HepG2 (cell line): ENCODE measurements at regions not wholly inside any gene's neighbourhood (a gene's known extent, or its start where the extent isn't known, plus 50 kb on each side); places are given as distances from the start of the nearest gene placed in this dataset.

Experiments used
- ATAC-seq: fragments of 200-7000 bp; cut with Tn5 transposase; 3 replicates; pipeline ENCODE4 v1.9.1; 2020; ENCODE audit warnings: mild to moderate bottlenecking, moderate library complexity
- BruUV-seq: library from RNA; stranded (reverse); fragments of 400-500 nt; replicated peaks from 2 replicates; lab custom pipeline; 2021; lab: Mats Ljungman, UMichigan
- CTCF ChIA-PET: fragments of 300-600 bp; formaldehyde crosslinking; extraction: SDS; loops from one replicate; lab custom pipeline; 2021; ENCODE audit warnings: low total read pairs, inconsistent platforms, low intra/inter-chr PET ratio; lab: Yijun Ruan, JAX
- POLR2A ChIA-PET: fragments of 350-600 bp; sonication (Branson Sonifier 250); formaldehyde crosslinking; loops from one replicate; lab custom pipeline; 2020; ENCODE audit warnings: antibody characterized with exemption, inconsistent platforms; lab: Yijun Ruan, JAX
- DNase-seq: peaks from one replicate; pipeline ENCODE4 v3.0.0-alpha.2; 2015; ENCODE audit warnings: low spot score
- FAIRE-seq: peaks from 3 replicates; lab custom pipeline; 2011; peaks lifted over from hg19 to GRCh38; lab: Jason Lieb, UNC
- H2AFZ ChIP-seq: one replicate; pipeline ENCODE4 v1.6.1; 2011; ENCODE audit warnings: low read length, inconsistent platforms
- H3K27ac ChIP-seq: fragments of 300-600 bp; 3 replicates; pipeline ENCODE4 v1.8.0; 2011; ENCODE audit warnings: mixed run types, mild to moderate bottlenecking, mixed read lengths, low read length, inconsistent platforms; ENCODE audit not compliant: insufficient read depth; ENCODE audit errors: extremely low read length
- H3K27me3 ChIP-seq, 2 experiments: fragments of 200-600 bp in 1 of 2; 2 replicates in 1 of 2; 3 replicates in 1 of 2; pipeline versions ENCODE4 v1.6.0 to v1.8.0; 2011; ENCODE audit warnings: low read length in 2 of 2, mild to moderate bottlenecking in 2 of 2, moderate library complexity in 2 of 2, inconsistent platforms in 1 of 2; ENCODE audit not compliant: insufficient read depth in 2 of 2, control insufficient read depth in 1 of 2
- H3K36me3 ChIP-seq, 2 experiments: fragments of 200-600 bp in 1 of 2; replicated peaks in 1 of 2; 2 replicates in 1 of 2; 3 replicates in 1 of 2; pipeline versions ENCODE4 v1.5.1 to v1.8.0; 2011; ENCODE audit warnings: low read length in 2 of 2, inconsistent platforms in 1 of 2; ENCODE audit not compliant: insufficient read depth in 2 of 2, control insufficient read depth in 1 of 2
- H3K4me1 ChIP-seq: 2 replicates; pipeline ENCODE4 v1.5.1; 2012; ENCODE audit warnings: low read length, inconsistent platforms; ENCODE audit not compliant: insufficient read depth
- H3K4me2 ChIP-seq: 2 replicates; pipeline ENCODE4 v1.6.0; 2011; ENCODE audit warnings: low read depth, low read length, inconsistent platforms
- H3K4me3 ChIP-seq, 3 experiments: fragments of 200-600 bp in 1 of 3; sonication (generic), shearing (Covaris generic) in 1 of 3; replicated peaks in 1 of 3; 2 replicates each; pipeline ENCODE4 v1.5.1; 2011 to 2016; ENCODE audit warnings: low read length in 3 of 3, inconsistent platforms in 2 of 3, low read depth in 2 of 3, mild to moderate bottlenecking in 2 of 3, control low read depth in 1 of 3, mixed read lengths in 1 of 3; ENCODE audit not compliant: insufficient read depth in 1 of 3
- H3K79me2 ChIP-seq: one replicate; pipeline ENCODE4 v1.6.1; 2011; ENCODE audit warnings: low read length, inconsistent platforms; ENCODE audit not compliant: insufficient read depth
- H3K9ac ChIP-seq: 2 replicates; pipeline ENCODE4 v1.6.0; 2011; ENCODE audit warnings: mild to moderate bottlenecking, low read depth, low read length, inconsistent platforms; ENCODE audit not compliant: insufficient read depth
- H3K9me3 ChIP-seq: 2 replicates; pipeline ENCODE4 v1.5.1; 2012; ENCODE audit warnings: mild to moderate bottlenecking, low read length
- H4K20me1 ChIP-seq: 2 replicates; pipeline ENCODE4 v1.6.0; 2011; ENCODE audit warnings: inconsistent platforms, mild to moderate bottlenecking, low read length, moderate library complexity; ENCODE audit not compliant: insufficient read depth
- CEBPZ ChIP-seq: IDR thresholded peaks from 2 replicates; pipeline ENCODE4 v1.6.1; 2012; ENCODE audit warnings: low read length, improper control_type of control experiment
- GRHL1 ChIP-seq: sonication (generic); formaldehyde crosslinking; conservative IDR thresholded peaks from 2 replicates; pipeline ENCODE4 v1.8.0; 2022; ENCODE audit warnings: missing genetic modification reagents
- HCFC1 ChIP-seq: fragments of 150-350 bp; IDR thresholded peaks from 2 replicates; pipeline ENCODE4 v1.6.1; 2014; ENCODE audit warnings: low read depth, low read length
- MBNL3 ChIP-seq: fragments of 250-450 bp; sonication (Bioruptor Pico); conservative IDR thresholded peaks from 2 replicates; pipeline ENCODE4 v1.8.0; 2022; ENCODE audit warnings: mild to moderate bottlenecking, inconsistent platforms
- PAXIP1 ChIP-seq: sonication (generic); formaldehyde crosslinking; conservative IDR thresholded peaks from 2 replicates; pipeline ENCODE4 v1.4.0; 2020; ENCODE audit warnings: mild to moderate bottlenecking, missing genetic modification reagents, moderate library complexity
- RARG ChIP-seq: sonication (generic); formaldehyde crosslinking; IDR thresholded peaks from 2 replicates; pipeline ENCODE4 v1.4.0; 2020; ENCODE audit warnings: low read depth, mild to moderate bottlenecking, missing genetic modification reagents
- SMARCC2 ChIP-seq: fragments of 450-650 bp; IDR thresholded peaks from 2 replicates; pipeline ENCODE4 v1.6.1; 2017; ENCODE audit warnings: antibody characterized with exemption, mild to moderate bottlenecking
- WGBS: methylation state at CpG from one replicate; pipeline ENCODE4 v1.1.6; 2017; ENCODE audit warnings: low lambda C conversion rate; 5-methylcytosine and 5-hydroxymethylcytosine counted together
- in situ Hi-C: cut with HindIII; loops from 2 replicates; pipeline ENCODE4 v1.10.0; 2017; ENCODE audit warnings: low pct_unique_long_range_greater_than_20kb; ENCODE audit not compliant: extremely low pct_ligation_motif_present
- intact Hi-C: fragments of 100-400 bp; cut with micrococcal nuclease; formaldehyde crosslinking; loops from one replicate; pipeline ENCODE4 v1.10.0; 2022; ENCODE audit not compliant: unreplicated experiment

- no peak for TF ChIP-seq MBNL3 (CRISPR knock-in tag)
- no peak for TF ChIP-seq SMARCC2
- no peak for TF ChIP-seq RARG (CRISPR knock-in tag)
- TF ChIP-seq, all 625 proteins: peak for 0
Measured at GRCh38 chr4:27121830-27122229, 261.2 kb downstream of the STIM2 start (continued).

- DNase-seq, result no peak
Measured at GRCh38 chr4:27123123-27123768, 262.6 kb downstream of the STIM2 start.

GRCh38 chr4:27123769-27124124 is 263.1 kb downstream of the STIM2 start:
- intact Hi-C loops, result no loop called here
- no peak overlapping the region for H3K4me3 ChIP-seq
- FAIRE-seq (no peak), DNase-seq (no peak), ATAC-seq (no peak)
- H4K20me1 ChIP-seq, result no peaks in the 10 kb centered on the region
- no TSS peak for BruUV-seq
- H3K36me3 ChIP-seq, result no peaks in the 10 kb centered on the region
- TF ChIP-seq PAXIP1 (CRISPR knock-in tag) (no peak), CEBPZ (no peak), GRHL1 (CRISPR knock-in tag) (no peak)
- no peak overlapping the region for H3K9ac ChIP-seq
- H3K4me2 ChIP-seq, result no peak overlapping the region
- H3K9me3 ChIP-seq, result no peaks in the 10 kb centered on the region
- H3K4me1 ChIP-seq, result no peaks in the 10 kb centered on the region
- in situ Hi-C loops, result no loop called here
- no peaks in the 10 kb centered on the region; a peak in 1 of 5 replicates for H3K27me3 ChIP-seq
- ChIA-PET CTCF (no interaction called here), POLR2A (no interaction called here)
- H3K79me2 ChIP-seq, result no peaks in the 10 kb centered on the region
- no peak overlapping the region for H3K27ac ChIP-seq
- no peak overlapping the region for H2AFZ ChIP-seq

More at GRCh38 chr4:27123123-27123768, 262.6 kb downstream of the STIM2 start:
- TF ChIP-seq HCFC1, result no peak
- TF ChIP-seq, all 625 proteins: peak for 0
- H3K79me2 ChIP-seq, result no peaks in the 10 kb centered on the region
- H3K4me1 ChIP-seq, result no peaks in the 10 kb centered on the region
- in situ Hi-C loops (no loop called here), intact Hi-C loops (no loop called here)
- no peak for FAIRE-seq
- H4K20me1 ChIP-seq, result no peaks in the 10 kb centered on the region
- H3K4me2 ChIP-seq, result no peak overlapping the region
- 0% methylated on average over 3 of the region's 3 CpGs for WGBS
- H2AFZ ChIP-seq, result no peak overlapping the region
- H3K27me3 ChIP-seq, result no peaks in the 10 kb centered on the region; a peak in 1 of 5 replicates
- POLR2A ChIA-PET, result no interaction called here
- no peak overlapping the region for H3K27ac ChIP-seq
- H3K9me3 ChIP-seq, result no peaks in the 10 kb centered on the region
- no peak overlapping the region for H3K4me3 ChIP-seq
- ATAC-seq, result no peak
- CTCF ChIA-PET, result no interaction called here
- no peaks in the 10 kb centered on the region for H3K36me3 ChIP-seq
- no peak overlapping the region for H3K9ac ChIP-seq
- no TSS peak for BruUV-seq
